Mucosa of rectum (tissue), 2 donors: ENCODE measurements at regions not wholly inside any gene's neighbourhood (a gene's known extent, or its start where the extent isn't known, plus 50 kb on each side); places are given as distances from the start of the nearest gene placed in this dataset.

ENCODE experiments used
- H3K27ac ChIP-seq, 2 donors: one replicate each; pipeline ENCODE4 v1.7.0; 2013; ENCODE audit warnings: inconsistent platforms in 2 of 2, low read depth in 2 of 2, low read length in 2 of 2
- H3K27me3 ChIP-seq, 2 donors: one replicate each; pipeline ENCODE4 v1.7.0; 2013; ENCODE audit warnings: low read length in 2 of 2; ENCODE audit not compliant: control insufficient read depth in 2 of 2, insufficient read depth in 2 of 2
- H3K36me3 ChIP-seq, 2 donors: one replicate each; pipeline ENCODE4 v1.7.0; 2013; ENCODE audit warnings: low read length in 2 of 2; ENCODE audit not compliant: control insufficient read depth in 2 of 2, insufficient read depth in 2 of 2
- H3K4me1 ChIP-seq, 2 donors: one replicate each; pipeline ENCODE4 v1.7.0; 2013; ENCODE audit warnings: low read length in 2 of 2, mild to moderate bottlenecking in 1 of 2; ENCODE audit not compliant: control insufficient read depth in 2 of 2, insufficient read depth in 2 of 2
- H3K4me3 ChIP-seq, 2 donors: one replicate each; pipeline ENCODE4 v1.7.0; 2013; ENCODE audit warnings: low read length in 2 of 2
- H3K9ac ChIP-seq, 2 donors: one replicate each; pipeline ENCODE4 v1.7.0; 2013; ENCODE audit warnings: low read length in 2 of 2, low read depth in 1 of 2, mild to moderate bottlenecking in 1 of 2
- H3K9me3 ChIP-seq, 2 donors: one replicate each; pipeline ENCODE4 v1.7.0; 2013; ENCODE audit warnings: low read length in 2 of 2; ENCODE audit not compliant: control insufficient read depth in 2 of 2
- donor health status: healthy.
- donor health status: Normal muscosa, but diverticular disease.

GRCh38 chr13:53648673-53649072 is 620.1 kb downstream of the OLFM4 start:
- H3K27me3 ChIP-seq, result no peaks in the 10 kb centered on the region

GRCh38 chr13:53672005-53672404 is 643.4 kb downstream of the OLFM4 start:
- H3K9me3 ChIP-seq, result no peaks in the 10 kb centered on the region
- no peaks in the 10 kb centered on the region for H3K36me3 ChIP-seq
- no peaks in the 10 kb centered on the region for H3K27me3 ChIP-seq
- H3K9ac ChIP-seq, result no peak overlapping the region
- no peak overlapping the region for H3K27ac ChIP-seq
- no peaks in the 10 kb centered on the region for H3K4me1 ChIP-seq
- no peak overlapping the region for H3K4me3 ChIP-seq

More at GRCh38 chr13:53648673-53649072, 620.1 kb downstream of the OLFM4 start:
- Histone ChIP-seq H3K9me3 (no peaks in the 10 kb centered on the region), H3K27ac (no peak overlapping the region), H3K4me3 (no peak overlapping the region), H3K9ac (no peak overlapping the region), H3K4me1 (no peaks in the 10 kb centered on the region), H3K36me3 (no peaks in the 10 kb centered on the region)

- H3K9me3 ChIP-seq, result peaks cover 0 to 2% of the 10 kb centered on the region in 2 donors
- H3K9ac ChIP-seq, result no peak overlapping the region
- no peaks in the 10 kb centered on the region for H3K4me1 ChIP-seq
- H3K27me3 ChIP-seq, result no peaks in the 10 kb centered on the region
- H3K4me3 ChIP-seq, result no peak overlapping the region
- H3K27ac ChIP-seq, result no peak overlapping the region
- H3K36me3 ChIP-seq, result no peaks in the 10 kb centered on the region
These were observed 654.5 kb downstream of the OLFM4 start for GRCh38 chr13:53683146-53683545.

- Histone ChIP-seq H3K4me3 (no peak overlapping the region), H3K9me3 (peaks cover 0 to 2% of the 10 kb centered on the region in 2 donors), H3K9ac (no peak overlapping the region), H3K4me1 (no peaks in the 10 kb centered on the region), H3K27me3 (no peaks in the 10 kb centered on the region), H3K36me3 (no peaks in the 10 kb centered on the region), H3K27ac (no peak overlapping the region)
These were observed 655.0 kb downstream of the OLFM4 start for GRCh38 chr13:53683608-53684007.

- peaks cover 0 to 2% of the 10 kb centered on the region in 2 donors for H3K9me3 ChIP-seq
- H3K4me1 ChIP-seq, result no peaks in the 10 kb centered on the region
- H3K27ac ChIP-seq, result no peak overlapping the region
- H3K9ac ChIP-seq, result no peak overlapping the region
- no peaks in the 10 kb centered on the region for H3K27me3 ChIP-seq
- H3K36me3 ChIP-seq, result no peaks in the 10 kb centered on the region
- H3K4me3 ChIP-seq, result no peak overlapping the region
These were observed 662.8 kb downstream of the OLFM4 start for GRCh38 chr13:53691417-53691816.

- no peak overlapping the region for H3K27ac ChIP-seq
- H3K4me3 ChIP-seq, result no peak overlapping the region
- no peaks in the 10 kb centered on the region for H3K27me3 ChIP-seq
- peaks cover 0 to 4% of the 10 kb centered on the region in 2 donors for H3K9me3 ChIP-seq
- no peak overlapping the region for H3K9ac ChIP-seq
- H3K36me3 ChIP-seq, result no peaks in the 10 kb centered on the region
- no peaks in the 10 kb centered on the region for H3K4me1 ChIP-seq
These were observed 666.4 kb downstream of the OLFM4 start for GRCh38 chr13:53694814-53695532.

- Histone ChIP-seq H3K9me3 (peaks cover 0 to 2% of the 10 kb centered on the region in 2 donors), H3K4me3 (no peak overlapping the region), H3K36me3 (no peaks in the 10 kb centered on the region), H3K27me3 (no peaks in the 10 kb centered on the region), H3K4me1 (no peaks in the 10 kb centered on the region), H3K9ac (no peak overlapping the region), H3K27ac (no peak overlapping the region)
These were observed 674.9 kb downstream of the OLFM4 start for GRCh38 chr13:53703371-53704080.

- Histone ChIP-seq H3K36me3 (no peaks in the 10 kb centered on the region), H3K4me3 (no peak overlapping the region), H3K9me3 (no peaks in the 10 kb centered on the region), H3K4me1 (no peaks in the 10 kb centered on the region), H3K27ac (no peak overlapping the region), H3K9ac (no peak overlapping the region), H3K27me3 (no peaks in the 10 kb centered on the region)
These were observed 690.7 kb downstream of the OLFM4 start for GRCh38 chr13:53719281-53719680.

GRCh38 chr13:53732664-53733063 is 704.1 kb downstream of the OLFM4 start:
- no peak overlapping the region for H3K27ac ChIP-seq
- peaks cover 0 to 2% of the 10 kb centered on the region in 2 donors for H3K9me3 ChIP-seq
- no peak overlapping the region for H3K9ac ChIP-seq
- no peaks in the 10 kb centered on the region for H3K4me1 ChIP-seq
- H3K4me3 ChIP-seq, result no peak overlapping the region
- H3K27me3 ChIP-seq, result no peaks in the 10 kb centered on the region
- no peaks in the 10 kb centered on the region for H3K36me3 ChIP-seq

GRCh38 chr13:53743906-53744305 is 715.3 kb downstream of the OLFM4 start:
- Histone ChIP-seq H3K27me3 (no peaks in the 10 kb centered on the region), H3K27ac (no peak overlapping the region), H3K4me1 (no peaks in the 10 kb centered on the region), H3K9ac (no peak overlapping the region), H3K4me3 (no peak overlapping the region), H3K36me3 (no peaks in the 10 kb centered on the region), H3K9me3 (no peaks in the 10 kb centered on the region)
